AG09309 (cell line): ENCODE measurements at regions not wholly inside any gene's neighbourhood (a gene's known extent, or its start where the extent isn't known, plus 50 kb on each side); places are given as distances from the start of the nearest gene placed in this dataset.
"Not testable (repeated sequence)": the region's sequence is repeated elsewhere in the genome, so short reads cannot be mapped to it uniquely, and the experiment has no call there.

Source experiments
- DNase-seq: peaks from one replicate; pipeline ENCODE4 v3.0.0-alpha.2; 2010; ENCODE audit warnings: low read depth
- H3K4me3 ChIP-seq: 2 replicates; pipeline ENCODE4 v1.5.1; 2011; ENCODE audit warnings: mild to moderate bottlenecking, low read depth, low read length, moderate library complexity; ENCODE audit not compliant: control insufficient read depth
- CTCF ChIP-seq: IDR thresholded peaks from 2 replicates; pipeline ENCODE4 v1.5.1; 2011; ENCODE audit warnings: mild to moderate bottlenecking, low read depth, low read length, inconsistent platforms; ENCODE audit not compliant: insufficient read depth, control insufficient read depth; ENCODE audit errors: missing control alignments

GRCh38 chr15:91413142-91413541 lies 313.1 kb downstream of the SV2B start:
- no peak overlapping the region for H3K4me3 ChIP-seq
- no peak for DNase-seq
- no peak for TF ChIP-seq CTCF

- H3K4me3 ChIP-seq = no peak overlapping the region
- DNase-seq = no peak
- no peak for TF ChIP-seq CTCF
Observed at GRCh38 chr15:91414124-91414523, 314.1 kb downstream of the SV2B start.

GRCh38 chr15:91415258-91415657 lies 315.2 kb downstream of the SV2B start:
- not testable (repeated sequence) for H3K4me3 ChIP-seq, DNase-seq

GRCh38 chr15:91420689-91421088 lies 320.6 kb downstream of the SV2B start:
- no peak for TF ChIP-seq CTCF
- no peak overlapping the region for H3K4me3 ChIP-seq
- DNase-seq = no peak

- no peak for DNase-seq
Observed at GRCh38 chr15:91422797-91423196, 322.7 kb downstream of the SV2B start.

GRCh38 chr15:91424001-91424400 lies 323.9 kb downstream of the SV2B start:
- TF ChIP-seq CTCF = no peak
- DNase-seq = no peak
- no peak overlapping the region for H3K4me3 ChIP-seq

More at GRCh38 chr15:91422797-91423196, 322.7 kb downstream of the SV2B start:
- no peak overlapping the region for H3K4me3 ChIP-seq
- no peak for TF ChIP-seq CTCF

- DNase-seq = no peak
- H3K4me3 ChIP-seq = no peak overlapping the region
- TF ChIP-seq CTCF = no peak
Observed at GRCh38 chr15:91426412-91426811, 326.4 kb downstream of the SV2B start.
